Adrenal gland (tissue), 9 donors: ENCODE measurements at regions not wholly inside any gene's neighbourhood (a gene's known extent, or its start where the extent isn't known, plus 50 kb on each side); places are given as distances from the start of the nearest gene placed in this dataset.

Experiments
- DNase-seq, 7 donors: peaks; one replicate each; pipeline ENCODE4 v3.0.0-alpha.2; 2019 to 2020
- H3K27ac ChIP-seq, 5 donors: fragments of 200-600 bp; sonication (generic) in 4 of 5; 1 replicate in 3 of 5; 2 replicates in 2 of 5; pipeline versions ENCODE4 v1.5.1 to v1.8.0; 2016 to 2020; ENCODE audit warnings: mild to moderate bottlenecking in 1 of 5
- H3K27me3 ChIP-seq: fragments of 200-600 bp; 2 replicates; pipeline ENCODE4 v1.8.0; 2021
- H3K36me3 ChIP-seq, 2 donors: fragments of 200-600 bp; replicated peaks in 1 of 2; 1 replicate in 1 of 2; 2 replicates in 1 of 2; pipeline versions ENCODE4 v1.5.1 to v1.8.0; 2018 to 2022
- H3K4me1 ChIP-seq, 2 donors: fragments of 200-600 bp; replicated peaks in 1 of 2; 1 replicate in 1 of 2; 2 replicates in 1 of 2; pipeline versions ENCODE4 v1.5.1 to v1.8.0; 2018 to 2021
- H3K4me3 ChIP-seq, 4 donors: fragments of 200-600 bp; sonication (generic) in 3 of 4; one replicate each; pipeline ENCODE4 v1.5.1; 2016 to 2018
- H3K9me3 ChIP-seq, 3 donors: fragments of 200-600 bp; sonication (generic) in 1 of 3; replicated peaks in 1 of 3; 1 replicate in 2 of 3; 2 replicates in 1 of 3; pipeline versions ENCODE4 v1.5.1 to v1.8.0; 2016 to 2021
- POLR2A ChIP-seq, 2 donors: fragments of 450-650 bp; IDR thresholded peaks; one replicate each; pipeline ENCODE4 v1.6.1; 2017; ENCODE audit warnings: antibody characterized with exemption in 2 of 2, mild to moderate bottlenecking in 2 of 2, moderate library complexity in 1 of 2
- whole genome bisulfite sequencing, 4 donors: extraction: QIAGEN DNeasy Blood & Tissue Kit in 2 of 4; methylation state at CpG; one replicate each; pipeline versions ENCODE4 v1.1.5 to v1.1.7; 2013 to 2017; 5-methylcytosine and 5-hydroxymethylcytosine counted together
- intact Hi-C, 2 donors: fragments of 100-400 bp; cut with DNase I; formaldehyde crosslinking; loops; one replicate each; pipeline versions ENCODE4 v1.14.1 to v1.15.0; 2022 to 2023
- TF ChIP-seq, protein P1 (sequence below), 6 experiments: fragments of 450-650 bp in 4 of 6; fragments of 200-600 bp in 2 of 6; sonication (generic) in 1 of 6; IDR thresholded peaks; 1 replicate in 5 of 6; 2 replicates in 1 of 6; pipeline versions ENCODE4 v1.5.1 to v1.8.0; 2016 to 2021; ENCODE audit warnings: antibody characterized with exemption in 6 of 6, mild to moderate bottlenecking in 2 of 6, moderate library complexity in 1 of 6
- donor health status: healthy with polysubstance abuse.
- donor health status: Bipolar disorder and iron deficiency.
- donor health status: DM: yes; HTN: yes; CAD: no.
- donor health status: DM: no; HTN: no; CAD: no.
- donor health status: DM: no; HTN: no; CAD: no.

DNA sequence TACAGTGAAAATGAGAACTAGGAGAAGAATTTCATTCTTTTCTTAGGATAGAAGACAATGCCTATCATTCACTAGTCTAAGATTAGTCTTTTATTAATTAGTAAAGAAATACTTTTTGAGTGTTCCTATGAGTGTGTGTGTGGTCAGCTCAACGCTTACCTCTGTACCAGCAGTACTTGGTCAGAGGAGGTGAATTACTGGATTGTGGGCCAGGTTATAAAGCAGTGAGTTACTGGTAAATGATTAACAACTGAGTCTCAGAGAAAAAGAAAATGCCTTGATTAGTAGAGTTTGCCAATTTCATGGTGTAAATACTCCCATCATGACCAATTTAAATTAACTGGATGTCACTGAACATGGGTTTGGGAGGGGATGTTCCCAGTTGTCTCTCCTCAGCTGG, 444.6 kb downstream of the STIM2 start:
- Histone ChIP-seq H3K4me3 (no peak overlapping the region), H3K9me3 (no peaks in the 10 kb centered on the region), H3K27me3 (no peaks in the 10 kb centered on the region), H3K27ac (no peak overlapping the region), H3K36me3 (no peaks in the 10 kb centered on the region), H3K4me1 (no peaks in the 10 kb centered on the region)
- TF ChIP-seq, protein P1, sequence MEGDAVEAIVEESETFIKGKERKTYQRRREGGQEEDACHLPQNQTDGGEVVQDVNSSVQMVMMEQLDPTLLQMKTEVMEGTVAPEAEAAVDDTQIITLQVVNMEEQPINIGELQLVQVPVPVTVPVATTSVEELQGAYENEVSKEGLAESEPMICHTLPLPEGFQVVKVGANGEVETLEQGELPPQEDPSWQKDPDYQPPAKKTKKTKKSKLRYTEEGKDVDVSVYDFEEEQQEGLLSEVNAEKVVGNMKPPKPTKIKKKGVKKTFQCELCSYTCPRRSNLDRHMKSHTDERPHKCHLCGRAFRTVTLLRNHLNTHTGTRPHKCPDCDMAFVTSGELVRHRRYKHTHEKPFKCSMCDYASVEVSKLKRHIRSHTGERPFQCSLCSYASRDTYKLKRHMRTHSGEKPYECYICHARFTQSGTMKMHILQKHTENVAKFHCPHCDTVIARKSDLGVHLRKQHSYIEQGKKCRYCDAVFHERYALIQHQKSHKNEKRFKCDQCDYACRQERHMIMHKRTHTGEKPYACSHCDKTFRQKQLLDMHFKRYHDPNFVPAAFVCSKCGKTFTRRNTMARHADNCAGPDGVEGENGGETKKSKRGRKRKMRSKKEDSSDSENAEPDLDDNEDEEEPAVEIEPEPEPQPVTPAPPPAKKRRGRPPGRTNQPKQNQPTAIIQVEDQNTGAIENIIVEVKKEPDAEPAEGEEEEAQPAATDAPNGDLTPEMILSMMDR (IDR thresholded peaks at IDR 0.05): no peak
- TF ChIP-seq POLR2A (IDR thresholded peaks at IDR 0.05): no peak
- DNase-seq: no peak
- intact Hi-C loops: no loop called here
- WGBS, 4 donors: 0% methylated on average over 1 of the region's 1 CpG

DNA sequence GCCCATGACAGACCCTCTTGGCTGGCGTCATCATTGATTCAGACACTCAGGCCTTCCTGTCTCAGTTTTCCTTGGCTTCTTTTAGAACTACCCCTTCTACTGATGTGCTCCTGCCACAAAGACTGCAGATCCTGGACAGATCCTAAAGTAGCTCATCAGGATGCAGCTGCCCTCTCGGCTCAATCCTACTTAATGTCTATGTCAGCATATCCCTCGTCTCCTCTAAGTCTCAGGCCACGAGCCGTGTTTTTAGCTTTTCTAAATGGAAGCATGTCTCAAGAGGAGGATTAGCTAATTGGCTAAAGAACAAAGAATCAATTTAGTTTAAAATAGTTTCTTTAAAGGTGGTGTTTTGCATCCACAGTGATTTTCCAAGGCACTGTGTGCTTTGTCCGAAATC, 447.7 kb downstream of the STIM2 start:
- Histone ChIP-seq H3K4me3 (no peak overlapping the region), H3K27ac (no peak overlapping the region), H3K36me3 (no peaks in the 10 kb centered on the region), H3K9me3 (no peaks in the 10 kb centered on the region), H3K27me3 (no peaks in the 10 kb centered on the region), H3K4me1 (no peaks in the 10 kb centered on the region)
- intact Hi-C loops: no loop called here
- TF ChIP-seq POLR2A (IDR thresholded peaks at IDR 0.05): no peak
- TF ChIP-seq, protein P1 (IDR thresholded peaks at IDR 0.05): no peak
- WGBS, 4 donors: 72 to 78% (median 74%) methylated on average over 6 of the region's 6 CpGs
- no peak for DNase-seq

DNA sequence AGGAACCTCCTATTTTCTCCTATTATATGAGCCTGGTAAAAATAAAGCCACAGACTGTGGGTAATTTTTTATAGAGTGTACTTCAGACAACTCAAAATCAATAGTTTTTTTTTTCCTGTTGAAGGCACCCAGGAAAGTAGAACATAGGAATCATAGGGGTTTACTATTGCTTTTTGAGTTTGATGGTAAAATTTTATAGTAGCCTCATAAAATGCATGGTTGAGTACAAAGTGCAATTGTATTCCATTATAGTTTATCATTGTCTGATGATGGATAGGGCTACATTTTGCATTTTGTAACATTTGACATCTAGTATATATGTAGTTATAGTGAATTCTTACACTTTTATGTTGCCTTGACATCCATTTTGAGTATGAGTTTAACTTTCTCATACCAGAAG, 455.0 kb downstream of the STIM2 start:
- H3K36me3 ChIP-seq: no peaks in the 10 kb centered on the region
- intact Hi-C loops: no loop called here

DNA sequence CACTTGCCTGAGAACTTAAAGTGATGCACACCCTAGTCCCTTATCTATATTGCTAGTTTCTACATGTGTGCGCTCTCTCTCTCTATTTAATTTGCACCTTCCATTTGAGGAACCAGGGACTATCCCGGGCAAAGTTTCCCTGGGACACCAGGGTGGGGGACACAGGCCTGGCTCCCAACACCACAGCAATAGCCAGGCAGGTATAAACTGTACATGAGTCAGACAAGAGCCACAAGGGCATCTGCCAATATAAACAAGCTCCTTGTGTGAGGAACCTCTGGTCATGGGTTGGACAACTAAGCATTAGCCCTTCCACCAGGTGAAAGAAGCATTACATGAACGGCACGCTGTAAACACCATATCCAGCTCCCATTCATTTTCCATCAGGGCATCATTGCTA, 455.5 kb downstream of the STIM2 start:
- no peaks in the 10 kb centered on the region for H3K27me3 ChIP-seq
- no peaks in the 10 kb centered on the region for H3K9me3 ChIP-seq
- H3K27ac ChIP-seq: no peak overlapping the region
- DNase-seq: no peak
- H3K4me1 ChIP-seq: no peaks in the 10 kb centered on the region
- H3K36me3 ChIP-seq: no peaks in the 10 kb centered on the region
- 69 to 95% (median 70%) methylated on average over 4 of the region's 4 CpGs for WGBS, 4 donors
- no peak for TF ChIP-seq POLR2A (IDR thresholded peaks at IDR 0.05)
- TF ChIP-seq, protein P1 (IDR thresholded peaks at IDR 0.05): no peak
- no peak overlapping the region for H3K4me3 ChIP-seq
- intact Hi-C loops: no loop called here

More for the DNA sequence above, 455.0 kb downstream of the STIM2 start:
- Histone ChIP-seq H3K27ac (no peak overlapping the region), H3K4me3 (no peak overlapping the region), H3K4me1 (no peaks in the 10 kb centered on the region), H3K9me3 (no peaks in the 10 kb centered on the region), H3K27me3 (no peaks in the 10 kb centered on the region)
- DNase-seq: no peak
- TF ChIP-seq, protein P1 (IDR thresholded peaks at IDR 0.05): no peak
- no peak for TF ChIP-seq POLR2A (IDR thresholded peaks at IDR 0.05)
